Nephron progenitor cell (in vitro differentiated cells): ENCODE measurements at regions not wholly inside any gene's neighbourhood (a gene's known extent, or its start where the extent isn't known, plus 50 kb on each side); places are given as distances from the start of the nearest gene placed in this dataset.

Experiments
- DNase-seq: peaks from one replicate; pipeline ENCODE4 v3.0.0; 2021
- H3K27ac Mint-ChIP-seq: 2 replicates; pipeline ENCODE4 v1.8.0; 2021; ENCODE audit warnings: mild to moderate bottlenecking, moderate library complexity, mixed read lengths
- H3K27me3 Mint-ChIP-seq: 2 replicates; pipeline ENCODE4 v1.8.0; 2021; ENCODE audit warnings: mild to moderate bottlenecking, low read depth, mixed read lengths; ENCODE audit not compliant: poor library complexity
- H3K36me3 Mint-ChIP-seq: 2 replicates; pipeline ENCODE4 v1.8.0; 2021; ENCODE audit warnings: low read depth, mixed read lengths
- H3K4me1 Mint-ChIP-seq: 2 replicates; pipeline ENCODE4 v1.8.0; 2021; ENCODE audit warnings: mixed read lengths
- H3K4me3 Mint-ChIP-seq: 2 replicates; pipeline ENCODE4 v1.8.0; 2021; ENCODE audit warnings: mild to moderate bottlenecking, moderate library complexity, mixed read lengths
- H3K9me3 Mint-ChIP-seq: 2 replicates; pipeline ENCODE4 v1.8.0; 2021; ENCODE audit warnings: mild to moderate bottlenecking, moderate library complexity, mixed read lengths
- TF ChIP-seq, protein P1 (sequence below): fragments of 200-600 bp; sonication (generic); IDR thresholded peaks from 2 replicates; pipeline ENCODE4 v1.5.0; 2021; ENCODE audit warnings: antibody characterized with exemption

GRCh38 chr1:82491301-82492048 is 690.7 kb downstream of the ADGRL2 start:
- peaks cover 37% of the 10 kb centered on the region for H3K9me3 Mint-ChIP-seq
- H3K27me3 Mint-ChIP-seq, result peaks cover 4% of the 10 kb centered on the region
- no peak overlapping the region for H3K4me3 Mint-ChIP-seq
- H3K27ac Mint-ChIP-seq, result no peak overlapping the region
- H3K36me3 Mint-ChIP-seq, result peaks cover 21% of the 10 kb centered on the region
- peaks cover 10% of the 10 kb centered on the region for H3K4me1 Mint-ChIP-seq
- no peak for DNase-seq
- TF ChIP-seq, protein P1, sequence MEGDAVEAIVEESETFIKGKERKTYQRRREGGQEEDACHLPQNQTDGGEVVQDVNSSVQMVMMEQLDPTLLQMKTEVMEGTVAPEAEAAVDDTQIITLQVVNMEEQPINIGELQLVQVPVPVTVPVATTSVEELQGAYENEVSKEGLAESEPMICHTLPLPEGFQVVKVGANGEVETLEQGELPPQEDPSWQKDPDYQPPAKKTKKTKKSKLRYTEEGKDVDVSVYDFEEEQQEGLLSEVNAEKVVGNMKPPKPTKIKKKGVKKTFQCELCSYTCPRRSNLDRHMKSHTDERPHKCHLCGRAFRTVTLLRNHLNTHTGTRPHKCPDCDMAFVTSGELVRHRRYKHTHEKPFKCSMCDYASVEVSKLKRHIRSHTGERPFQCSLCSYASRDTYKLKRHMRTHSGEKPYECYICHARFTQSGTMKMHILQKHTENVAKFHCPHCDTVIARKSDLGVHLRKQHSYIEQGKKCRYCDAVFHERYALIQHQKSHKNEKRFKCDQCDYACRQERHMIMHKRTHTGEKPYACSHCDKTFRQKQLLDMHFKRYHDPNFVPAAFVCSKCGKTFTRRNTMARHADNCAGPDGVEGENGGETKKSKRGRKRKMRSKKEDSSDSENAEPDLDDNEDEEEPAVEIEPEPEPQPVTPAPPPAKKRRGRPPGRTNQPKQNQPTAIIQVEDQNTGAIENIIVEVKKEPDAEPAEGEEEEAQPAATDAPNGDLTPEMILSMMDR, result no peak

GRCh38 chr1:82487778-82488177 is 687.0 kb downstream of the ADGRL2 start:
- DNase-seq, result no peak
- no peaks in the 10 kb centered on the region for H3K36me3 Mint-ChIP-seq
- TF ChIP-seq, protein P1, result no peak
- H3K27ac Mint-ChIP-seq, result no peak overlapping the region
- H3K9me3 Mint-ChIP-seq, result peaks cover 6% of the 10 kb centered on the region
- H3K27me3 Mint-ChIP-seq, result no peaks in the 10 kb centered on the region
- H3K4me3 Mint-ChIP-seq, result no peak overlapping the region
- H3K4me1 Mint-ChIP-seq, result peaks cover 29% of the 10 kb centered on the region

- Mint-ChIP-seq H3K4me1 (peaks cover 22% of the 10 kb centered on the region), H3K4me3 (no peak overlapping the region), H3K9me3 (peaks cover under 1% of the 10 kb centered on the region), H3K36me3 (no peaks in the 10 kb centered on the region), H3K27me3 (no peaks in the 10 kb centered on the region), H3K27ac (no peak overlapping the region)
- no peak for DNase-seq
- TF ChIP-seq, protein P1, result no peak
These were observed 686.2 kb downstream of the ADGRL2 start for GRCh38 chr1:82486969-82487368.

DNA sequence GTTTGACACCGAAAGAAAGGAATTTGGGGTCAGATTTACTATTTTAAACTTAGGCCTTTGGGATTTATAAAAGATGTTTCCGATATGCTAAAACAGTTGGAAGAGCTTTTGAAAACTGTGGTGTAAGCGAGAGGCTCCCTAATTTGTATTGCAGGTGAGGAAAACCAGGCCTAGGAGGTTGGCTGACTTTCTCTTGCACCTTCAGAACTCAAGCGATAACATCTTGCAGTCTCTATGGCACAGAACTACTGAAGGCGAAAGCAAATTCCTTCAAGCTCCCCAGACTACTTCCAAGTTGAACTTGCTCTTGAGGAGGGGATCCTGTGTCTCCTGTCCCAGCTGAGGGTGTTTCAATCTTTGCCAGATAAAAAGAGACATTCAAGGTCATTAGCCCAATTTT is 685.7 kb downstream of the ADGRL2 start:
- no peaks in the 10 kb centered on the region for H3K27me3 Mint-ChIP-seq
- H3K27ac Mint-ChIP-seq, result no peak overlapping the region
- peaks cover 20% of the 10 kb centered on the region for H3K4me1 Mint-ChIP-seq
- no peak for DNase-seq
- H3K36me3 Mint-ChIP-seq, result no peaks in the 10 kb centered on the region
- TF ChIP-seq, protein P1, result no peak
- H3K4me3 Mint-ChIP-seq, result no peak overlapping the region
- no peaks in the 10 kb centered on the region for H3K9me3 Mint-ChIP-seq

- Mint-ChIP-seq H3K27ac (no peak overlapping the region), H3K4me1 (peaks cover 23% of the 10 kb centered on the region), H3K27me3 (no peaks in the 10 kb centered on the region), H3K4me3 (no peak overlapping the region), H3K36me3 (no peaks in the 10 kb centered on the region), H3K9me3 (no peaks in the 10 kb centered on the region)
- DNase-seq, result no peak
- TF ChIP-seq, protein P1, result no peak
These were observed 685.0 kb downstream of the ADGRL2 start for GRCh38 chr1:82485591-82486369.
